ENCODE measurements at regions not wholly inside any gene's neighbourhood (a gene's known extent, or its start where the extent isn't known, plus 50 kb on each side); places are given as distances from the start of the nearest gene placed in this dataset.

- no peaks in the 10 kb centered on the region for H3K27me3 ChIP-seq (ENCODE audit: control insufficient read depth, insufficient read depth, low read length)
- no peak overlapping the region for H3K9ac ChIP-seq
- no peak overlapping the region for H3K4me2 ChIP-seq (ENCODE audit: low read length)
- H3K27ac ChIP-seq, result no peak overlapping the region
- H2AFZ ChIP-seq, result no peak overlapping the region
- H3K36me3 ChIP-seq (ENCODE audit: control insufficient read depth, insufficient read depth, low read length), result no peaks in the 10 kb centered on the region
- no peaks in the 10 kb centered on the region for H3K79me2 ChIP-seq
- H3K4me1 ChIP-seq, result no peaks in the 10 kb centered on the region
- no peak overlapping the region for H3K4me3 ChIP-seq (ENCODE audit: low read depth, low read length)
- H3K9me3 ChIP-seq (ENCODE audit: control insufficient read depth, low read length), result no peaks in the 10 kb centered on the region
- TF ChIP-seq CTCF (IDR thresholded peaks at IDR 0.05), result no peak
Observed at GRCh38 chr2:16019617-16020351, 79.4 kb downstream of the MYCN start.

GRCh38 chr2:16019060-16019480, 78.7 kb downstream of the MYCN start:
- Histone ChIP-seq H3K27me3 (ENCODE audit: control insufficient read depth, insufficient read depth, low read length) (no peaks in the 10 kb centered on the region), H3K9me3 (ENCODE audit: control insufficient read depth, low read length) (no peaks in the 10 kb centered on the region), H3K27ac (no peak overlapping the region), H3K79me2 (no peaks in the 10 kb centered on the region), H3K4me1 (no peaks in the 10 kb centered on the region), H3K4me2 (ENCODE audit: low read length) (no peak overlapping the region), H3K9ac (no peak overlapping the region), H3K4me3 (ENCODE audit: low read depth, low read length) (no peak overlapping the region), H2AFZ (no peak overlapping the region), H3K36me3 (ENCODE audit: control insufficient read depth, insufficient read depth, low read length) (no peaks in the 10 kb centered on the region)
- no peak for TF ChIP-seq CTCF (IDR thresholded peaks at IDR 0.05)

- no peaks in the 10 kb centered on the region for H3K9me3 ChIP-seq (ENCODE audit: control insufficient read depth, low read length)
- no peaks in the 10 kb centered on the region for H3K36me3 ChIP-seq (ENCODE audit: control insufficient read depth, insufficient read depth, low read length)
- no peak overlapping the region for H3K4me2 ChIP-seq (ENCODE audit: low read length)
- TF ChIP-seq CTCF (IDR thresholded peaks at IDR 0.05), result no peak
- H3K79me2 ChIP-seq, result no peaks in the 10 kb centered on the region
- no peaks in the 10 kb centered on the region for H3K27me3 ChIP-seq (ENCODE audit: control insufficient read depth, insufficient read depth, low read length)
- no peak overlapping the region for H2AFZ ChIP-seq
- H3K4me1 ChIP-seq, result no peaks in the 10 kb centered on the region
- H3K4me3 ChIP-seq (ENCODE audit: low read depth, low read length), result no peak overlapping the region
- no peak overlapping the region for H3K9ac ChIP-seq
- no peak overlapping the region for H3K27ac ChIP-seq
Observed at GRCh38 chr2:16018277-16019059, 78.1 kb downstream of the MYCN start.

GRCh38 chr2:16016282-16016681, 75.9 kb downstream of the MYCN start:
- no peak for TF ChIP-seq CTCF (IDR thresholded peaks at IDR 0.05)
- H3K4me3 ChIP-seq (ENCODE audit: low read depth, low read length), result no peak overlapping the region
- no peak overlapping the region for H3K4me2 ChIP-seq (ENCODE audit: low read length)
- H3K4me1 ChIP-seq, result peaks cover 4% of the 10 kb centered on the region
- H3K36me3 ChIP-seq (ENCODE audit: control insufficient read depth, insufficient read depth, low read length), result no peaks in the 10 kb centered on the region
- H3K9ac ChIP-seq, result no peak overlapping the region
- H3K27me3 ChIP-seq (ENCODE audit: control insufficient read depth, insufficient read depth, low read length), result no peaks in the 10 kb centered on the region
- H3K9me3 ChIP-seq (ENCODE audit: control insufficient read depth, low read length), result no peaks in the 10 kb centered on the region
- no peaks in the 10 kb centered on the region for H3K79me2 ChIP-seq
- H3K27ac ChIP-seq, result no peak overlapping the region
- H2AFZ ChIP-seq, result no peak overlapping the region
